ENCODE measurements at regions not wholly inside any gene's neighbourhood (a gene's known extent, or its start where the extent isn't known, plus 50 kb on each side); places are given as distances from the start of the nearest gene placed in this dataset.

GRCh38 chr2:217687771-217688170, 315.0 kb downstream of the TNS1 start:
- TF ChIP-seq, protein P1, sequence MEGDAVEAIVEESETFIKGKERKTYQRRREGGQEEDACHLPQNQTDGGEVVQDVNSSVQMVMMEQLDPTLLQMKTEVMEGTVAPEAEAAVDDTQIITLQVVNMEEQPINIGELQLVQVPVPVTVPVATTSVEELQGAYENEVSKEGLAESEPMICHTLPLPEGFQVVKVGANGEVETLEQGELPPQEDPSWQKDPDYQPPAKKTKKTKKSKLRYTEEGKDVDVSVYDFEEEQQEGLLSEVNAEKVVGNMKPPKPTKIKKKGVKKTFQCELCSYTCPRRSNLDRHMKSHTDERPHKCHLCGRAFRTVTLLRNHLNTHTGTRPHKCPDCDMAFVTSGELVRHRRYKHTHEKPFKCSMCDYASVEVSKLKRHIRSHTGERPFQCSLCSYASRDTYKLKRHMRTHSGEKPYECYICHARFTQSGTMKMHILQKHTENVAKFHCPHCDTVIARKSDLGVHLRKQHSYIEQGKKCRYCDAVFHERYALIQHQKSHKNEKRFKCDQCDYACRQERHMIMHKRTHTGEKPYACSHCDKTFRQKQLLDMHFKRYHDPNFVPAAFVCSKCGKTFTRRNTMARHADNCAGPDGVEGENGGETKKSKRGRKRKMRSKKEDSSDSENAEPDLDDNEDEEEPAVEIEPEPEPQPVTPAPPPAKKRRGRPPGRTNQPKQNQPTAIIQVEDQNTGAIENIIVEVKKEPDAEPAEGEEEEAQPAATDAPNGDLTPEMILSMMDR (IDR thresholded peaks at IDR 0.05) = no peak
- H3K9me3 Mint-ChIP-seq = peaks cover 16% of the 10 kb centered on the region
- peaks cover 24% of the 10 kb centered on the region for H3K36me3 Mint-ChIP-seq (ENCODE audit: low read depth)
- H3K27me3 Mint-ChIP-seq (ENCODE audit: low read depth, poor library complexity) = no peaks in the 10 kb centered on the region
- H3K4me1 Mint-ChIP-seq = peaks cover 58% of the 10 kb centered on the region
- DNase-seq = no peak
- peak overlapping the region; percentile 55 for H3K27ac Mint-ChIP-seq
- H3K4me3 Mint-ChIP-seq = no peak overlapping the region

DNA sequence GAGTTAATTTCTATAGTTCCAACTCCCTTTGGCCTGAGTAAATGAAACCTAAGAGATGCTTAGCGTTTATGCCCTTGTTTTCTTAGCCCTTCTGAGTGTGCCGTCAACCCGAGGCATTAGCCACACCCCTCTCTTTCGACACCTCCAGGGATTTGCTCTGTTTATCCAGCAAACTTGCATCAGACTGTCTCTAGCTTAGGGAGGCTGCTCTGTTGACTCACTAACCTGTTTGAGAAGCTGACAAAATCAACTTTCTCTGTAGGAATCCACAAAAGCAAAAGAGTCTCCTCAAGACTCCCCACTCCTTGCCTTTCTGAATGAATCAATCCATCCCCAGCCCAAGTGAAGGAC, 317.6 kb downstream of the TNS1 start:
- H3K9me3 Mint-ChIP-seq = peaks cover 3% of the 10 kb centered on the region
- peaks cover 11% of the 10 kb centered on the region for H3K36me3 Mint-ChIP-seq (ENCODE audit: low read depth)
- DNase-seq = peak; percentile 12
- peak overlapping the region; percentile 30 for H3K27ac Mint-ChIP-seq
- H3K4me1 Mint-ChIP-seq = peaks cover 54% of the 10 kb centered on the region
- TF ChIP-seq, protein P1 (IDR thresholded peaks at IDR 0.05) = no peak
- H3K4me3 Mint-ChIP-seq = no peak overlapping the region
- no peaks in the 10 kb centered on the region for H3K27me3 Mint-ChIP-seq (ENCODE audit: low read depth, poor library complexity)

DNA sequence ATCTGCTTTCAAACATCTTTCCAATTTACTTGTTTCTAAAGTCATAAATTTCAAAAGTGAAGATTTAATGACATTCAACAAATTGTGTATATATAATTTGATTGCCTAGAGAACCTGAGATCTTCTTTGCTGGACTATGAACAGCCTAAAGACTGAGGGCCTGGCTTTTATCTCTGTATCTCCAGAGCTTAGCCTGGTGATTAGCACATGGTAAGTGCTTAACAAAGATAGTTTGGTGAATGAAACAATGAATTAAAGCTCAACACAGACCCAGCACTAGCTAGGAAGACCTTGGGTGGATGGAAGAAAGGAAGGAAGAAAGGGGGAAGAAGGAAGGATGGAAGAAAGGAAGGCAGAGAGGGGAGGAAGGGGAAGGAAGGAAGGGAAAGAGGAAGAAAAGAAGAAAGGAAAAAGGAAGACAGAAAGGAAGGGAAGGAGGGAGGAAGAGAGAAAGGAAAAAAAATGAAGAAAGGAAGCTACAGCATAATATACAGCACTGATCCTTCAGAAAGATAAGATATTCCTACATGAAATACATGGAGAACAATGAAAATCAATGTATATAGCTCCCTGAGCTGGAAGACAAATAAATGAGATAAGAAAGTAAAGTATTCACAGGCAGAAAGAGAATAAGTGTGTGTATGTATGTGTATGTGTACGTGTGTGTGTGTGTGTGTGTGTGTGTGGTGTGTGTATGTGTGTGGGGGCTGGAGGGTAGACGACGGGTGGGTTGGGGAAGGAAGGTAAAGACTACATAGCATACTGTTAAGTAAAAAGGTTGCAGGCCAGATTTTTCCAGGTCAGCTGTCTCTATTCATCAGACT, 318.2 kb downstream of the TNS1 start:
- peaks cover 52% of the 10 kb centered on the region for H3K4me1 Mint-ChIP-seq
- H3K27me3 Mint-ChIP-seq (ENCODE audit: low read depth, poor library complexity) = no peaks in the 10 kb centered on the region

GRCh38 chr2:217683106-217683870, 319.5 kb downstream of the TNS1 start:
- peaks cover 43% of the 10 kb centered on the region for H3K4me1 Mint-ChIP-seq
- peaks cover 16% of the 10 kb centered on the region for H3K36me3 Mint-ChIP-seq (ENCODE audit: low read depth)
- no peaks in the 10 kb centered on the region for H3K27me3 Mint-ChIP-seq (ENCODE audit: low read depth, poor library complexity)
- H3K9me3 Mint-ChIP-seq = peaks cover 12% of the 10 kb centered on the region
- no peak for DNase-seq
- H3K4me3 Mint-ChIP-seq = no peak overlapping the region
- no peak overlapping the region for H3K27ac Mint-ChIP-seq
- TF ChIP-seq, protein P1 (IDR thresholded peaks at IDR 0.05) = no peak

More for the DNA sequence above, 318.2 kb downstream of the TNS1 start:
- peaks cover 2% of the 10 kb centered on the region for H3K9me3 Mint-ChIP-seq
- H3K36me3 Mint-ChIP-seq (ENCODE audit: low read depth) = peaks cover 8% of the 10 kb centered on the region
- DNase-seq = no peak
- TF ChIP-seq, protein P1 (IDR thresholded peaks at IDR 0.05) = no peak
- no peak overlapping the region for H3K27ac Mint-ChIP-seq
- no peak overlapping the region for H3K4me3 Mint-ChIP-seq

DNA sequence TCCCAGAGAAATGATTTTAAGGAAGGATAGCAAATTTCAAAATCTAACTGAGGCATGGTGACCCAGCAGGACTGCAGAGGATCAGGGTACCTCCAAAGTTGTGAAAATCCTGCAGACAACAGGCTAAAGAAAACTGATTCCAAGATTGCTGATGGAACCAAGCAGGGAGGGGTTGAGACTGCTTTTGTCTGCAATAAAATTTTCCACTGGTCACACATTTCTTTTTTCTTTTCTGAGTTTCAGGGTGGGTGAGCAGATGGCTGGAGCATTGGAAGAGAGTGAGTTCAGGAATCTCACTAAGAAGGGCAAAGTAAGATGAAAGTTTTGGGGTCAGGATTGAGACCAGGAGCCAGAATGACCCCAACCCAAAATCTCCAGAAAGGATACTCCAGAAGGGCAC, 321.0 kb downstream of the TNS1 start:
- Mint-ChIP-seq H3K27me3 (ENCODE audit: low read depth, poor library complexity) (peaks cover 3% of the 10 kb centered on the region), H3K9me3 (peaks cover 21% of the 10 kb centered on the region), H3K27ac (no peak overlapping the region), H3K4me1 (peaks cover 29% of the 10 kb centered on the region), H3K4me3 (no peak overlapping the region), H3K36me3 (ENCODE audit: low read depth) (peaks cover 16% of the 10 kb centered on the region)
- DNase-seq = no peak
- TF ChIP-seq, protein P1 (IDR thresholded peaks at IDR 0.05) = no peak

Data from nephron progenitor cell (in vitro differentiated cells).